ENCODE measurements at regions not wholly inside any gene's neighbourhood (a gene's known extent, or its start where the extent isn't known, plus 50 kb on each side); places are given as distances from the start of the nearest gene placed in this dataset.

DNA sequence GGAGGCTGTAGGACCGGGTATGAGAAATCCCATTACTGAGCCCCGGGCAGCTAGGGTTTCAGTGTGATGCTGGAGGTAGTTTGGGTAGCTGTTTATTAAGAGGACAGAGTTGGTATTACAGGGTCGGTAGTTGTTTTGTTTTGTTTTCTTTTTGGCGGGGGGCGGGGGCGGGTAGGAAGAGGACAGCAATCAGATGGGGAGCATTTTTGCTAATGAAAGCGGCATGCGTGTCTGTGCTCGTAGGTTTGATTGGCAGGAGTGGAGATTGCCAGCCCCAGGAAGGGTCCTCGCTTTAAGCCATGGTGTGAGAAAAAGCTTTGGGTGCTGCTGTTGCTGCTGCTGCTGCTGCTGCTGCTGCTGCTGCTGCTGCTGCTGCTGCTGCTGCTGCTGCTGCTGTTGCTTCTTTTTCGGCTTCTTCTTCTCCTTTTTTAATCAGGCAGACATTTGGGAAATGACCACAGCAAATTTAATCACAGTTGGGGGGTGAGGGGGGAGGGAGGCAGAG lies 498.5 kb upstream of the ZFHX3 start:
- no peak for TF ChIP-seq POLR2AphosphoS5 (IDR thresholded peaks at IDR 0.05; ENCODE audit: low read depth, low read length)
- TF ChIP-seq POLR2A (IDR thresholded peaks at IDR 0.05; ENCODE audit: low read depth, low read length): no peak
- TF ChIP-seq TAF1 (IDR thresholded peaks at IDR 0.05; ENCODE audit: borderline replicate concordance, low read depth, low read length): no peak
